Body of pancreas (tissue), 4 donors: ENCODE measurements at regions not wholly inside any gene's neighbourhood (a gene's known extent, or its start where the extent isn't known, plus 50 kb on each side); places are given as distances from the start of the nearest gene placed in this dataset.

ENCODE experiments used
- ATAC-seq: fragments of 150-250 bp; one replicate; pipeline ENCODE4 v1.9.1; 2016
- DNase-seq, 4 donors: peaks; one replicate each; pipeline ENCODE4 v3.0.0-alpha.2; 2019
- H3K27ac ChIP-seq, 4 donors: fragments of 200-600 bp; sonication (generic); 1 replicate in 3 of 4; 2 replicates in 1 of 4; pipeline versions ENCODE4 v1.5.1 to v1.6.1; 2016 to 2019; ENCODE audit warnings: mild to moderate bottlenecking in 1 of 4, mixed read lengths in 1 of 4, moderate library complexity in 1 of 4
- H3K27me3 ChIP-seq, 2 donors: fragments of 200-600 bp; sonication (generic); one replicate each; pipeline ENCODE4 v1.6.0; 2016; ENCODE audit warnings: mild to moderate bottlenecking in 1 of 2
- H3K36me3 ChIP-seq, 2 donors: fragments of 200-600 bp; sonication (generic); replicated peaks in 1 of 2; 2 replicates each; pipeline ENCODE4 v1.5.1; 2016; ENCODE audit warnings: low read depth in 2 of 2; ENCODE audit not compliant: insufficient read depth in 1 of 2
- H3K4me1 ChIP-seq: fragments of 200-600 bp; sonication (generic); one replicate; pipeline ENCODE4 v1.6.0; 2016
- H3K4me3 ChIP-seq, 2 donors: fragments of 200-600 bp; sonication (generic); 1 replicate in 1 of 2; 2 replicates in 1 of 2; pipeline ENCODE4 v1.5.1; 2016 to 2019
- H3K9me3 ChIP-seq, 3 donors: fragments of 200-600 bp; sonication (generic); 1 replicate in 2 of 3; 2 replicates in 1 of 3; pipeline ENCODE4 v1.5.1; 2016
- POLR2A ChIP-seq, 3 donors: fragments of 450-650 bp; IDR thresholded peaks; one replicate each; pipeline ENCODE4 v1.6.1; 2016; ENCODE audit warnings: antibody characterized with exemption in 3 of 3, mild to moderate bottlenecking in 2 of 3
- WGBS, 2 donors: methylation state at CpG; one replicate each; pipeline ENCODE4 v1.1.5; 2017; 5-methylcytosine and 5-hydroxymethylcytosine counted together
- intact Hi-C: fragments of 100-400 bp; cut with DNase I; formaldehyde crosslinking; loops from one replicate; pipeline ENCODE4 v1.15.1; 2023
- TF ChIP-seq, protein P1 (sequence below), 7 experiments: fragments of 450-650 bp in 4 of 7; fragments of 200-600 bp in 3 of 7; sonication (generic) in 3 of 7; IDR thresholded peaks; one replicate each; pipeline ENCODE4 v1.5.1; 2016 to 2019; ENCODE audit warnings: antibody characterized with exemption in 7 of 7

- H3K36me3 ChIP-seq, result no peaks in the 10 kb centered on the region
- no peaks in the 10 kb centered on the region for H3K27me3 ChIP-seq
- no peaks in the 10 kb centered on the region for H3K9me3 ChIP-seq
- no peaks in the 10 kb centered on the region for H3K4me1 ChIP-seq
- TF ChIP-seq, protein P1, sequence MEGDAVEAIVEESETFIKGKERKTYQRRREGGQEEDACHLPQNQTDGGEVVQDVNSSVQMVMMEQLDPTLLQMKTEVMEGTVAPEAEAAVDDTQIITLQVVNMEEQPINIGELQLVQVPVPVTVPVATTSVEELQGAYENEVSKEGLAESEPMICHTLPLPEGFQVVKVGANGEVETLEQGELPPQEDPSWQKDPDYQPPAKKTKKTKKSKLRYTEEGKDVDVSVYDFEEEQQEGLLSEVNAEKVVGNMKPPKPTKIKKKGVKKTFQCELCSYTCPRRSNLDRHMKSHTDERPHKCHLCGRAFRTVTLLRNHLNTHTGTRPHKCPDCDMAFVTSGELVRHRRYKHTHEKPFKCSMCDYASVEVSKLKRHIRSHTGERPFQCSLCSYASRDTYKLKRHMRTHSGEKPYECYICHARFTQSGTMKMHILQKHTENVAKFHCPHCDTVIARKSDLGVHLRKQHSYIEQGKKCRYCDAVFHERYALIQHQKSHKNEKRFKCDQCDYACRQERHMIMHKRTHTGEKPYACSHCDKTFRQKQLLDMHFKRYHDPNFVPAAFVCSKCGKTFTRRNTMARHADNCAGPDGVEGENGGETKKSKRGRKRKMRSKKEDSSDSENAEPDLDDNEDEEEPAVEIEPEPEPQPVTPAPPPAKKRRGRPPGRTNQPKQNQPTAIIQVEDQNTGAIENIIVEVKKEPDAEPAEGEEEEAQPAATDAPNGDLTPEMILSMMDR (IDR thresholded peaks at IDR 0.05), result no peak
- no peak for TF ChIP-seq POLR2A (IDR thresholded peaks at IDR 0.05)
- H3K27ac ChIP-seq, result no peak overlapping the region
- DNase-seq (no peak), ATAC-seq (no peak)
- H3K4me3 ChIP-seq, result no peak overlapping the region
- WGBS, 2 donors, result 50 to 57% methylated on average over 2 of the region's 2 CpGs
- intact Hi-C loops, result no loop called here
Measured at GRCh38 chr3:82672966-82673365, 911.5 kb upstream of the GBE1 start.

GRCh38 chr3:82671466-82671865 lies 910.0 kb upstream of the GBE1 start:
- Histone ChIP-seq H3K27me3 (no peaks in the 10 kb centered on the region), H3K36me3 (no peaks in the 10 kb centered on the region), H3K9me3 (no peaks in the 10 kb centered on the region), H3K4me3 (no peak overlapping the region), H3K4me1 (no peaks in the 10 kb centered on the region), H3K27ac (no peak overlapping the region)
- ATAC-seq, result no peak
- WGBS, 2 donors, result 46 to 55% methylated on average over 1 of the region's 1 CpG
- intact Hi-C loops, result no loop called here
- DNase-seq, result no peak
- TF ChIP-seq, protein P1 (IDR thresholded peaks at IDR 0.05), result no peak
- TF ChIP-seq POLR2A (IDR thresholded peaks at IDR 0.05), result no peak

- H3K9me3 ChIP-seq, result no peaks in the 10 kb centered on the region
- H3K27me3 ChIP-seq, result no peaks in the 10 kb centered on the region
- no peak for DNase-seq
- no peaks in the 10 kb centered on the region for H3K36me3 ChIP-seq
- no peak overlapping the region for H3K4me3 ChIP-seq
- ATAC-seq, result no peak
- H3K4me1 ChIP-seq, result no peaks in the 10 kb centered on the region
- 65 to 71% methylated on average over 3 of the region's 3 CpGs for WGBS, 2 donors
- H3K27ac ChIP-seq, result no peak overlapping the region
- intact Hi-C loops, result no loop called here
- no peak for TF ChIP-seq POLR2A (IDR thresholded peaks at IDR 0.05)
- TF ChIP-seq, protein P1 (IDR thresholded peaks at IDR 0.05), result no peak
Measured at GRCh38 chr3:82654708-82655107, 893.3 kb upstream of the GBE1 start.

GRCh38 chr3:82643948-82644347 lies 882.5 kb upstream of the GBE1 start:
- DNase-seq, result peak in 2 of 4 donors; percentile 22 to 43

DNA sequence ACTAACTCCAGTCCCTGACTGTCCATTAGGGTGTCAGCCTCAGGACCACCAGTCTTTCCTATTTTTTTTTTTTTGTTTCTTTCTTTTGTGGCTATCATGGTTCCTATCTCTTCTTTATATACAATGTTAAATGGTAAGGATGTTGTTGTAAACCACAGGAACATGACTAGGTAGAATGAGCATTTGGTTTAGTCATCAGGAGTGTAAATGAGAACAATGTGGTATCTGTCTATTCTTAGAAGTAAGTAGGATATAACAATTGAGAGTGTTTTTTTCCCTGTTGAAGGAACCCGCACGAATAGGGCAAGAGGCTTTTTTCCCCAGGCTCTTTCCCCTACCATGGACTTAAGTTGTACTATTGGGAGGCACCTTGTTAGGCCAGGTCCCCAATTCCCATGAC lies 880.3 kb upstream of the GBE1 start:
- Histone ChIP-seq H3K4me3 (no peak overlapping the region), H3K27ac (no peak overlapping the region), H3K27me3 (no peaks in the 10 kb centered on the region), H3K4me1 (no peaks in the 10 kb centered on the region), H3K9me3 (no peaks in the 10 kb centered on the region), H3K36me3 (no peaks in the 10 kb centered on the region)
- TF ChIP-seq, protein P1 (IDR thresholded peaks at IDR 0.05), result no peak
- TF ChIP-seq POLR2A (IDR thresholded peaks at IDR 0.05), result no peak
- intact Hi-C loops, result no loop called here
- ATAC-seq, result no peak
- 74 to 96% methylated on average over 2 of the region's 2 CpGs for WGBS, 2 donors
- DNase-seq, result no peak

More at GRCh38 chr3:82643948-82644347, 882.5 kb upstream of the GBE1 start:
- H3K4me3 ChIP-seq, result no peak overlapping the region
- H3K36me3 ChIP-seq, result no peaks in the 10 kb centered on the region
- intact Hi-C loops, result no loop called here
- no peak for TF ChIP-seq POLR2A (IDR thresholded peaks at IDR 0.05)
- TF ChIP-seq, protein P1 (IDR thresholded peaks at IDR 0.05), result peak in 3 of 7 experiments; percentile 10 to 37 (median 31)
- no peak for ATAC-seq
- H3K27ac ChIP-seq, result no peak overlapping the region
- no peaks in the 10 kb centered on the region for H3K27me3 ChIP-seq
- H3K9me3 ChIP-seq, result no peaks in the 10 kb centered on the region
- H3K4me1 ChIP-seq, result no peaks in the 10 kb centered on the region
